ENCODE measurements at regions not wholly inside any gene's neighbourhood (a gene's known extent, or its start where the extent isn't known, plus 50 kb on each side); places are given as distances from the start of the nearest gene placed in this dataset.

- DNase-seq (ENCODE audit: low read depth, low spot score) = no peak
- Histone ChIP-seq H3K9me3 (replicated peaks; ENCODE audit: control insufficient read depth, insufficient read depth, low read length) (no peaks in the 10 kb centered on the region), H4K20me1 (replicated peaks; ENCODE audit: control insufficient read depth, extremely low read depth, insufficient read depth, low read length) (no peaks in the 10 kb centered on the region), H3K79me2 (ENCODE audit: control insufficient read depth, insufficient read depth, low read length) (no peaks in the 10 kb centered on the region), H3K4me1 (ENCODE audit: control insufficient read depth, extremely low read depth, insufficient read depth, low read length) (no peaks in the 10 kb centered on the region), H3K27me3 (ENCODE audit: control insufficient read depth in 2 of 2, insufficient read depth in 2 of 2, low read length in 2 of 2) (no peaks in the 10 kb centered on the region), H3K27ac (ENCODE audit: insufficient read depth, low read depth, low read length) (no peak overlapping the region), H3K9ac (replicated peaks; ENCODE audit: extremely low read depth, insufficient read depth, low read length) (no peak overlapping the region), H3K4me3 (replicated peaks in 1 of 3; ENCODE audit: insufficient read depth in 1 of 3, low read depth in 1 of 3, low read length in 3 of 3) (no peak overlapping the region), H3K36me3 (ENCODE audit: control insufficient read depth in 2 of 2, extremely low read depth in 1 of 2, insufficient read depth in 2 of 2, low read length in 2 of 2) (no peaks in the 10 kb centered on the region), H3K9me1 (replicated peaks; ENCODE audit: control insufficient read depth, extremely low read depth, insufficient read depth, low read length) (no peaks in the 10 kb centered on the region), H2AFZ (ENCODE audit: low read depth, low read length) (no peak overlapping the region), H3K4me2 (ENCODE audit: insufficient read depth, low read length) (no peak overlapping the region)
- dilution Hi-C loops (cut with MboI; ENCODE audit: extremely low pct_ligation_motif_present, low sequenced_read_pairs) (loop anchor here (10.0 kb wide), 1 partner anchor 425 kb away; the partner anchor contains the start of gene FOXF1), intact Hi-C loops (cut with micrococcal nuclease) (no loop called here)
- ChIA-PET POLR2A (interaction anchor here (0.7 kb wide), 1 partner anchor 132 kb away, joined by 3 read pairs; no protein-coding TSS in a partner anchor), CTCF (interaction anchor here (0.7 to 1.3 kb wide), 3 partner anchors 16 to 428 kb away, joined by 3 to 4 read pairs (median 3); no protein-coding TSS in a partner anchor)
- TF ChIP-seq POLR2AphosphoS5 (IDR thresholded peaks at IDR 0.05; ENCODE audit: insufficient read depth, low read depth, low read length) (no peak), MYC (IDR thresholded peaks at IDR 0.05; ENCODE audit: low read depth, low read length) (no peak), EZH2 (IDR thresholded peaks at IDR 0.05; ENCODE audit: borderline replicate concordance, low read depth, low read length, severe bottlenecking) (no peak), JUN (IDR thresholded peaks at IDR 0.05; ENCODE audit: borderline replicate concordance, insufficient read depth, insufficient read length, low read depth) (no peak), FOS (IDR thresholded peaks at IDR 0.05; ENCODE audit: borderline replicate concordance, insufficient read depth, low read length) (no peak), POLR2A (IDR thresholded peaks at IDR 0.05; ENCODE audit: low read depth, low read length) (no peak), GATA2 (IDR thresholded peaks at IDR 0.05; ENCODE audit: insufficient read depth, insufficient read length, low read depth, low read length) (no peak), MAX (IDR thresholded peaks at IDR 0.05; ENCODE audit: insufficient read depth, insufficient read length) (no peak)
- TF ChIP-seq, protein P1, sequence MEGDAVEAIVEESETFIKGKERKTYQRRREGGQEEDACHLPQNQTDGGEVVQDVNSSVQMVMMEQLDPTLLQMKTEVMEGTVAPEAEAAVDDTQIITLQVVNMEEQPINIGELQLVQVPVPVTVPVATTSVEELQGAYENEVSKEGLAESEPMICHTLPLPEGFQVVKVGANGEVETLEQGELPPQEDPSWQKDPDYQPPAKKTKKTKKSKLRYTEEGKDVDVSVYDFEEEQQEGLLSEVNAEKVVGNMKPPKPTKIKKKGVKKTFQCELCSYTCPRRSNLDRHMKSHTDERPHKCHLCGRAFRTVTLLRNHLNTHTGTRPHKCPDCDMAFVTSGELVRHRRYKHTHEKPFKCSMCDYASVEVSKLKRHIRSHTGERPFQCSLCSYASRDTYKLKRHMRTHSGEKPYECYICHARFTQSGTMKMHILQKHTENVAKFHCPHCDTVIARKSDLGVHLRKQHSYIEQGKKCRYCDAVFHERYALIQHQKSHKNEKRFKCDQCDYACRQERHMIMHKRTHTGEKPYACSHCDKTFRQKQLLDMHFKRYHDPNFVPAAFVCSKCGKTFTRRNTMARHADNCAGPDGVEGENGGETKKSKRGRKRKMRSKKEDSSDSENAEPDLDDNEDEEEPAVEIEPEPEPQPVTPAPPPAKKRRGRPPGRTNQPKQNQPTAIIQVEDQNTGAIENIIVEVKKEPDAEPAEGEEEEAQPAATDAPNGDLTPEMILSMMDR (IDR thresholded peaks at IDR 0.05; ENCODE audit: extremely low read depth in 1 of 2, insufficient read depth in 1 of 2, low read depth in 1 of 2, low read length in 2 of 2) = no peak
- FAIRE-seq = no peak
- BruUV-seq (replicated peaks) = no TSS peak
These were observed 190.5 kb downstream of the IRF8 start for GRCh38 chr16:86089334-86089900.

All from endothelial cell of umbilical vein (primary cell).